Spleen (tissue), 11 donors: ENCODE measurements at regions not wholly inside any gene's neighbourhood (a gene's known extent, or its start where the extent isn't known, plus 50 kb on each side); places are given as distances from the start of the nearest gene placed in this dataset.

Experiments used
- DNase-seq: peaks from one replicate; pipeline ENCODE4 v3.0.0-alpha.2; 2020
- H3K27ac ChIP-seq, 8 donors: fragments of 200-600 bp; sonication (generic) in 7 of 8; 1 replicate in 4 of 8; 2 replicates in 4 of 8; pipeline versions ENCODE4 v1.5.0 to v1.8.0; 2016 to 2021; ENCODE audit warnings: inconsistent platforms in 4 of 8, mild to moderate bottlenecking in 4 of 8, moderate library complexity in 1 of 8
- H3K27me3 ChIP-seq, 7 donors: fragments of 200-600 bp; sonication (generic) in 6 of 7; replicated peaks in 1 of 7; 1 replicate in 4 of 7; 2 replicates in 3 of 7; pipeline versions ENCODE4 v1.5.0 to v1.8.0; 2016 to 2021; ENCODE audit warnings: inconsistent platforms in 3 of 7, mild to moderate bottlenecking in 1 of 7
- H3K36me3 ChIP-seq, 6 donors: fragments of 200-600 bp; sonication (generic) in 5 of 6; 1 replicate in 4 of 6; 2 replicates in 2 of 6; pipeline versions ENCODE4 v1.5.0 to v1.8.0; 2016 to 2021; ENCODE audit warnings: inconsistent platforms in 2 of 6
- H3K4me1 ChIP-seq, 6 donors: fragments of 200-600 bp; sonication (generic) in 5 of 6; 1 replicate in 3 of 6; 2 replicates in 3 of 6; pipeline versions ENCODE4 v1.5.0 to v1.8.0; 2016 to 2021; ENCODE audit warnings: inconsistent platforms in 3 of 6
- H3K4me3 ChIP-seq, 8 donors: fragments of 200-600 bp; sonication (generic) in 7 of 8; 1 replicate in 4 of 8; 2 replicates in 4 of 8; pipeline versions ENCODE4 v1.5.0 to v1.8.0; 2016 to 2021; ENCODE audit warnings: inconsistent platforms in 4 of 8, mild to moderate bottlenecking in 4 of 8, moderate library complexity in 2 of 8
- H3K9me3 ChIP-seq, 8 donors: fragments of 200-600 bp; sonication (generic) in 7 of 8; 1 replicate in 4 of 8; 2 replicates in 4 of 8; pipeline versions ENCODE4 v1.5.0 to v1.8.0; 2016 to 2021; ENCODE audit warnings: inconsistent platforms in 4 of 8
- CTCF ChIP-seq, 11 experiments: fragments of 200-600 bp in 7 of 11; fragments of 450-650 bp in 4 of 11; sonication (generic) in 4 of 11; IDR thresholded peaks in 8 of 11; conservative IDR thresholded peaks in 3 of 11; 1 replicate in 7 of 11; 2 replicates in 4 of 11; pipeline versions ENCODE4 v1.4.0 to v1.8.0; 2016 to 2021; ENCODE audit warnings: antibody characterized with exemption in 11 of 11, inconsistent platforms in 4 of 11, mild to moderate bottlenecking in 1 of 11
- POLR2A ChIP-seq, 3 donors: fragments of 450-650 bp; IDR thresholded peaks; one replicate each; pipeline ENCODE4 v1.5.1; 2017; ENCODE audit warnings: antibody characterized with exemption in 3 of 3, mild to moderate bottlenecking in 1 of 3
- POLR2AphosphoS5 ChIP-seq, 3 donors: sonication (generic); formaldehyde crosslinking; IDR thresholded peaks; one replicate each; pipeline ENCODE4 v1.5.1; 2017; ENCODE audit warnings: antibody characterized with exemption in 3 of 3
- WGBS, 5 donors: extraction: QIAGEN DNeasy Blood & Tissue Kit in 3 of 5; methylation state at CpG; one replicate each; pipeline versions ENCODE4 v1.1.5 to v1.1.7; 2013 to 2018; 5-methylcytosine and 5-hydroxymethylcytosine counted together
- intact Hi-C: fragments of 100-400 bp; cut with DNase I; formaldehyde crosslinking; loops from one replicate; pipeline ENCODE4 v1.15.0; 2023; ENCODE audit warnings: low total_unique reads
- donor health status: healthy with polysubstance abuse.
- donor health status: DM: no; HTN: no; CAD: no; lungs with moderate emphysema.
- donor health status: DM: no; HTN: no; CAD: no.
- donor health status: Bipolar disorder and iron deficiency.
- donor health status: healthy.
- donor health status: DM: no; HTN: no; CAD: no.
- donor health status: DM: yes; HTN: yes; CAD: no.

GRCh38 chr1:220348211-220348610 is 76.0 kb upstream of the RAB3GAP2 start:
- TF ChIP-seq POLR2A (IDR thresholded peaks at IDR 0.05) (no peak), CTCF (IDR thresholded peaks at IDR 0.05 in 8 of 11, conservative IDR thresholded peaks at IDR 0.05 in 3 of 11) (no peak), POLR2AphosphoS5 (IDR thresholded peaks at IDR 0.05) (no peak)
- 82 to 93% (median 84%) methylated on average over 7 of the region's 7 CpGs for WGBS, 5 donors

GRCh38 chr1:220347654-220348175 is 75.5 kb upstream of the RAB3GAP2 start:
- no peak overlapping the region for H3K27ac ChIP-seq
- TF ChIP-seq POLR2A (IDR thresholded peaks at IDR 0.05) (no peak), CTCF (IDR thresholded peaks at IDR 0.05 in 8 of 11, conservative IDR thresholded peaks at IDR 0.05 in 3 of 11) (no peak), POLR2AphosphoS5 (IDR thresholded peaks at IDR 0.05) (no peak)
- H3K27me3 ChIP-seq: peaks cover 0 to 10% (median 0%) of the 10 kb centered on the region in 7 donors
- intact Hi-C loops: no loop called here
- H3K9me3 ChIP-seq: no peaks in the 10 kb centered on the region
- no peaks in the 10 kb centered on the region for H3K36me3 ChIP-seq
- DNase-seq: no peak
- no peak overlapping the region for H3K4me3 ChIP-seq
- no peaks in the 10 kb centered on the region for H3K4me1 ChIP-seq
- 71 to 85% (median 79%) methylated on average over 8 of the region's 8 CpGs for WGBS, 5 donors

More at GRCh38 chr1:220348211-220348610, 76.0 kb upstream of the RAB3GAP2 start:
- Histone ChIP-seq H3K36me3 (no peaks in the 10 kb centered on the region), H3K4me3 (no peak overlapping the region), H3K27me3 (peaks cover 0 to 10% (median 0%) of the 10 kb centered on the region in 7 donors), H3K4me1 (no peaks in the 10 kb centered on the region), H3K9me3 (no peaks in the 10 kb centered on the region), H3K27ac (no peak overlapping the region)
- DNase-seq: no peak
- intact Hi-C loops: no loop called here

- WGBS, 5 donors: 77 to 85% (median 83%) methylated on average over 3 of the region's 3 CpGs
- DNase-seq: no peak
- Histone ChIP-seq H3K27ac (no peak overlapping the region), H3K9me3 (no peaks in the 10 kb centered on the region), H3K36me3 (no peaks in the 10 kb centered on the region), H3K4me3 (no peak overlapping the region), H3K27me3 (peaks cover 0 to 10% (median 0%) of the 10 kb centered on the region in 7 donors), H3K4me1 (no peaks in the 10 kb centered on the region)
- no peak for TF ChIP-seq POLR2A (IDR thresholded peaks at IDR 0.05)
- intact Hi-C loops: no loop called here
These were observed 72.5 kb upstream of the RAB3GAP2 start for GRCh38 chr1:220344745-220345144.

GRCh38 chr1:220342853-220343252 is 70.6 kb upstream of the RAB3GAP2 start:
- no peak overlapping the region for H3K27ac ChIP-seq
- no peaks in the 10 kb centered on the region for H3K36me3 ChIP-seq
- H3K4me1 ChIP-seq: no peaks in the 10 kb centered on the region
- no peaks in the 10 kb centered on the region for H3K9me3 ChIP-seq
- no peak for TF ChIP-seq CTCF (IDR thresholded peaks at IDR 0.05 in 8 of 11, conservative IDR thresholded peaks at IDR 0.05 in 3 of 11)
- no peak for TF ChIP-seq POLR2A (IDR thresholded peaks at IDR 0.05)
- no peak for TF ChIP-seq POLR2AphosphoS5 (IDR thresholded peaks at IDR 0.05)
- H3K27me3 ChIP-seq: peaks cover 0 to 10% (median 0%) of the 10 kb centered on the region in 7 donors
- intact Hi-C loops: no loop called here
- no peak overlapping the region for H3K4me3 ChIP-seq
- WGBS, 5 donors: 87 to 98% (median 95%) methylated on average over 5 of the region's 5 CpGs
- no peak for DNase-seq

- intact Hi-C loops: no loop called here
- Histone ChIP-seq H3K4me1 (peaks cover 0 to 8% (median 0%) of the 10 kb centered on the region in 6 donors), H3K9me3 (no peaks in the 10 kb centered on the region), H3K27me3 (peaks cover 0 to 1% (median 0%) of the 10 kb centered on the region in 7 donors), H3K27ac (no peak overlapping the region), H3K36me3 (no peaks in the 10 kb centered on the region), H3K4me3 (no peak overlapping the region)
- DNase-seq: no peak
- WGBS, 5 donors: 88 to 95% (median 93%) methylated on average over 1 of the region's 1 CpG
- TF ChIP-seq POLR2AphosphoS5 (IDR thresholded peaks at IDR 0.05) (no peak), CTCF (IDR thresholded peaks at IDR 0.05 in 8 of 11, conservative IDR thresholded peaks at IDR 0.05 in 3 of 11) (no peak), POLR2A (IDR thresholded peaks at IDR 0.05) (no peak)
These were observed 68.9 kb upstream of the RAB3GAP2 start for GRCh38 chr1:220341126-220341525.
